ENCODE measurements at regions not wholly inside any gene's neighbourhood (a gene's known extent, or its start where the extent isn't known, plus 50 kb on each side); places are given as distances from the start of the nearest gene placed in this dataset.

DNA sequence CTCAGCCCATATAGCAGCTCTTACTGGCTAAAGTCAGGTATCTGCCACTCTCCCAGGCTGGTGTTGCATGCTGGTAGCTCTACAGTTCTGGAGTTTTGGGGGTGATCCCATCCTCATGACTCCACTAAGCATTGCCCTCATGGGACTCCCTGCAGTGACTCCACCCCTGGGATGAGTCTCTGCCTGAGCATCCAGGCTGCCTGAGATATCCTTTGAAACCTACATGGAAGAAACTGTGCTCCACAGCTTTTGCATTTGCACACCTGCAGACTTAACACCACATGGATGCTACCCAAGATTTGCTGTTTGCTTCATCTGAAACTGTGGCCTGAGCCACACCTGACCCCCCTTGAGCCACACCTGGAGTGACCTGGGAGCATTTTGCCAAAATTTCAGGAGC lies 226.4 kb downstream of the C1orf94 start:
- Histone ChIP-seq H3K4me3 (no peak overlapping the region), H3K27me3 (no peaks in the 10 kb centered on the region), H3K9me3 (ENCODE audit: low read depth) (no peaks in the 10 kb centered on the region), H3K27ac (no peak overlapping the region), H3K4me1 (ENCODE audit: low read depth) (no peaks in the 10 kb centered on the region), H3K36me3 (no peaks in the 10 kb centered on the region)
- TF ChIP-seq, protein P1, sequence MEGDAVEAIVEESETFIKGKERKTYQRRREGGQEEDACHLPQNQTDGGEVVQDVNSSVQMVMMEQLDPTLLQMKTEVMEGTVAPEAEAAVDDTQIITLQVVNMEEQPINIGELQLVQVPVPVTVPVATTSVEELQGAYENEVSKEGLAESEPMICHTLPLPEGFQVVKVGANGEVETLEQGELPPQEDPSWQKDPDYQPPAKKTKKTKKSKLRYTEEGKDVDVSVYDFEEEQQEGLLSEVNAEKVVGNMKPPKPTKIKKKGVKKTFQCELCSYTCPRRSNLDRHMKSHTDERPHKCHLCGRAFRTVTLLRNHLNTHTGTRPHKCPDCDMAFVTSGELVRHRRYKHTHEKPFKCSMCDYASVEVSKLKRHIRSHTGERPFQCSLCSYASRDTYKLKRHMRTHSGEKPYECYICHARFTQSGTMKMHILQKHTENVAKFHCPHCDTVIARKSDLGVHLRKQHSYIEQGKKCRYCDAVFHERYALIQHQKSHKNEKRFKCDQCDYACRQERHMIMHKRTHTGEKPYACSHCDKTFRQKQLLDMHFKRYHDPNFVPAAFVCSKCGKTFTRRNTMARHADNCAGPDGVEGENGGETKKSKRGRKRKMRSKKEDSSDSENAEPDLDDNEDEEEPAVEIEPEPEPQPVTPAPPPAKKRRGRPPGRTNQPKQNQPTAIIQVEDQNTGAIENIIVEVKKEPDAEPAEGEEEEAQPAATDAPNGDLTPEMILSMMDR (IDR thresholded peaks at IDR 0.05; ENCODE audit: low read depth, low read length) = no peak
- no peak for DNase-seq (ENCODE audit: low read depth in 1 of 2, low spot score in 1 of 2)

DNA sequence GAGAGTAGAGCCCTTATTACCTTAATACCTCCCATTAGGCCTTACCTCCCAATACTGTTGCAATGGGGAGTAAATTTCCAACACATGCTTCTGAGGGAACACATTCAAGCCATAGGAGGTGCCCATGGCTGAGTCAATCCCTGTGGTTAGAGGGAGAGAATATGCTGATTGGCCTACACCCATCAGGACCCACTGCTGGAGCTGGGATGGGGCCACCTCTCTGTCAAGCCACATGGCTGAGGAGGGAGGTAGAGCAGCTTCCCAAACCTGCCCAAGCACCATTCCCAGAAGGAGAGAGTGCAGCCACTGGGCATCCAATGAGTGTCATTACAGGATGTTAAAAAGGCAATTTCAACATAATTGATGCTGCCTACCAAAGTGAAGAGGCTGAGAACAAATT lies 228.1 kb downstream of the C1orf94 start:
- TF ChIP-seq, protein P1 (IDR thresholded peaks at IDR 0.05; ENCODE audit: low read depth, low read length) = no peak
- Histone ChIP-seq H3K4me1 (ENCODE audit: low read depth) (no peaks in the 10 kb centered on the region), H3K36me3 (no peaks in the 10 kb centered on the region), H3K27me3 (no peaks in the 10 kb centered on the region), H3K4me3 (no peak overlapping the region), H3K9me3 (ENCODE audit: low read depth) (no peaks in the 10 kb centered on the region), H3K27ac (no peak overlapping the region)
- no peak for DNase-seq (ENCODE audit: low read depth in 1 of 2, low spot score in 1 of 2)

DNA sequence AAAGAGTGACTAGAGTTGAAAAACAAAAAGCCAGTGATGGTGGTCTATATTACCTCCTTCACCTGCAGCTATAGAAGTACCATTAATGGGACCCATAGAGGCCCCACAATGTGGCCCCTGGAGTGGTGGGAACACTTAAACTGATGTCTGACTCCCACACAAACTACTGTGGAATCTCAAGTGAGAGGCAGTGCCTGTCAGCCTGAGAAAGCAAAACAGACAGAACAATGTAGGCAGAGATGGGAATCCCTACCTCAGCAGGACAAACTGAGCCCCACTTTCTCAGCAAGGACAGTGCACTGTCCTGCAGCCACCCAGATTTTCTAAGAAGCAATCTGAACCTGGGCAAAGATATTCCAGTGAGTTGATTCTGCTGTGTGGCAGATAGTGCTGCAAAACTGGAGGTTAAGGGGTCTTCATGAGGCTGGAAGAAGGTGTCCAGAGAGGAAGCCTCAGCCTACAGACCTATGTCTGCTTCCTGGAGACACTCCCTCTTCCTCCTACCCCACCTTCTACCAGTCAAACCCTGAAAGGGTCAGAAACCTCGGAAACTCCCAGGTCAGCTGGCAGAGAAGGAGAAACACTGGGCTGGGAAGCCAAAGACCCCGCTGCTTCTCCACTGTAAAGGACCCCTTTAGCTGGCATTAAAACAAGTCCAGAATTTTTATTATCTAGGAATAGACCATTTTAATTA lies 228.7 kb downstream of the C1orf94 start:
- Histone ChIP-seq H3K4me1 (ENCODE audit: low read depth) (no peaks in the 10 kb centered on the region), H3K27me3 (no peaks in the 10 kb centered on the region), H3K36me3 (no peaks in the 10 kb centered on the region), H3K4me3 (no peak overlapping the region), H3K9me3 (ENCODE audit: low read depth) (no peaks in the 10 kb centered on the region), H3K27ac (no peak overlapping the region)
- no peak for DNase-seq (ENCODE audit: low read depth in 1 of 2, low spot score in 1 of 2)
- TF ChIP-seq, protein P1 (IDR thresholded peaks at IDR 0.05; ENCODE audit: low read depth, low read length) = no peak

DNA sequence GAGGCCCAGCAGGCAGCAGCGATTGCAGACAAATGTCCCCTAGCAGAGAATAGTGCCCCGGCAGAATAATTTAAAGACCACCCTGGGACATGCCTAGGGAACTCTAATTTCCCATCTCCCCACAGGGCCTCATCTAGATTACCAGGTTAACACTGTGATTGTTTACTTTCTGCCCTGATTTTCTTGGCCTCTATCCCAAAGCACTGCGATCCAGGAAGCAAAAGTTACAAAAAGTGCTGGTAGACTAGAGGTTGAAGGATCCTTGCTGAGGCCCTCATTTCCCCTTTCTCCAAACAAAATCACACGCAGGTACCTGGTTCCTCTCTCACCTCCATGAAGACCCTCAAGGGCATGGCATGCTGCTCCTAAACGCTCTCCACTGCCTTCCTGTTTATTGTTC lies 229.7 kb downstream of the C1orf94 start:
- TF ChIP-seq, protein P1 (IDR thresholded peaks at IDR 0.05; ENCODE audit: low read depth, low read length) = no peak
- DNase-seq (ENCODE audit: low read depth in 1 of 2, low spot score in 1 of 2) = no peak
- H3K36me3 ChIP-seq = no peaks in the 10 kb centered on the region
- H3K27me3 ChIP-seq = no peaks in the 10 kb centered on the region
- H3K4me1 ChIP-seq (ENCODE audit: low read depth) = no peaks in the 10 kb centered on the region
- no peak overlapping the region for H3K4me3 ChIP-seq
- H3K27ac ChIP-seq = no peak overlapping the region
- no peaks in the 10 kb centered on the region for H3K9me3 ChIP-seq (ENCODE audit: low read depth)

DNA sequence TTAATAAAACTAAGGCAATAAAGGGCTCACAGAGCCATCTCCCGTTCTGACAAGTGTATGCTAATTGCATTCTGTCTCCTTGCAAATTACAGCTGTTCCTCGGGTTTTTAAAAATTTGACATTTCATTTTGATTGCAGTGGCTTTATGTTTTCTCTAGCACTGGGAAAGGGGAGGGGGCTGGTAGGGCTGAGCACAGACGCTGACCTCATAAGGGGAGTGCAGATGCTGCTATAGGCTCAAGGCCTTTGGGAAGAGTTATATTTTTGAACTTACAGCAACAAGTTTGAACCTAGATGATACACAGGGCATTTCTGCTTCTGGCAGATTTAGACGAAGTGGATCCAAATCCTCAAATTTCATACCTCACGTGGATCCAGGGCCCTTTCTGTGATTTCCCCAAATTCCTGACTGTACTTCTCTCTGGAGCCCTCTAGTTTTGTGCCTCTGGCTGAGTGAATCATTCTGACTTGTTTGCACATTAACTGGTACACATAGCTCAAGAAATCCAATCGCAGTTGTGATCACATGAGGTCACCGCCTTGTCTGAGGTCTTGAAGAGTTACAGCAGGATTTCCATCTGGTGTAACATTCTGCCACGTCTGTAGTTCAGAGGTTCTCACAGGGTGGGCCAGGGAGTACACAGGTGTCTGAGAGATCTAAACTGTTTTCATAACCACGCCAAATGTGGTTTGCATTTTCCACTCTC lies 230.3 kb downstream of the C1orf94 start:
- DNase-seq (ENCODE audit: low read depth in 1 of 2, low spot score in 1 of 2) = no peak
- no peaks in the 10 kb centered on the region for H3K27me3 ChIP-seq

More for the DNA sequence above, 230.3 kb downstream of the C1orf94 start:
- TF ChIP-seq, protein P1 (IDR thresholded peaks at IDR 0.05; ENCODE audit: low read depth, low read length) = no peak
- Histone ChIP-seq H3K4me3 (no peak overlapping the region), H3K27ac (no peak overlapping the region), H3K4me1 (ENCODE audit: low read depth) (no peaks in the 10 kb centered on the region), H3K9me3 (ENCODE audit: low read depth) (no peaks in the 10 kb centered on the region), H3K36me3 (no peaks in the 10 kb centered on the region)
